Uterus (tissue), 3 donors: ENCODE measurements at regions not wholly inside any gene's neighbourhood (a gene's known extent, or its start where the extent isn't known, plus 50 kb on each side); places are given as distances from the start of the nearest gene placed in this dataset.

Source experiments
- DNase-seq, 2 donors: peaks; one replicate each; pipeline ENCODE4 v3.0.0-alpha.2; 2019 to 2020
- H3K27ac ChIP-seq, 2 donors: fragments of 200-600 bp; sonication (generic); 1 replicate in 1 of 2; 2 replicates in 1 of 2; pipeline ENCODE4 v1.5.1; 2016 to 2018
- H3K27me3 ChIP-seq, 2 donors: fragments of 200-600 bp; sonication (generic); one replicate each; pipeline ENCODE4 v1.5.1; 2018 to 2019; ENCODE audit warnings: control low read depth in 1 of 2
- H3K36me3 ChIP-seq, 2 donors: fragments of 200-600 bp; sonication (generic); one replicate each; pipeline ENCODE4 v1.5.1; 2019; ENCODE audit warnings: control low read depth in 1 of 2
- H3K4me1 ChIP-seq, 2 donors: fragments of 200-600 bp; sonication (generic); one replicate each; pipeline ENCODE4 v1.5.1; 2018 to 2019; ENCODE audit warnings: control low read depth in 1 of 2
- H3K4me3 ChIP-seq, 2 donors: fragments of 200-600 bp; sonication (generic); 1 replicate in 1 of 2; 2 replicates in 1 of 2; pipeline ENCODE4 v1.5.1; 2018 to 2019; ENCODE audit warnings: mild to moderate bottlenecking in 1 of 2
- H3K9me3 ChIP-seq, 2 donors: fragments of 200-600 bp; sonication (generic); one replicate each; pipeline ENCODE4 v1.5.1; 2019; ENCODE audit warnings: control low read depth in 1 of 2
- CTCF ChIP-seq, 4 experiments: fragments of 200-600 bp in 2 of 4; fragments of 450-650 bp in 2 of 4; sonication (generic) in 2 of 4; IDR thresholded peaks; one replicate each; pipeline ENCODE4 v1.5.1; 2016 to 2019; ENCODE audit warnings: antibody characterized with exemption in 4 of 4, mild to moderate bottlenecking in 2 of 4, moderate library complexity in 1 of 4
- POLR2A ChIP-seq, 2 donors: fragments of 450-650 bp; IDR thresholded peaks; one replicate each; pipeline ENCODE4 v1.6.1; 2016; ENCODE audit warnings: antibody characterized with exemption in 2 of 2, mild to moderate bottlenecking in 1 of 2, moderate library complexity in 1 of 2
- intact Hi-C: fragments of 100-400 bp; cut with DNase I; formaldehyde crosslinking; loops from one replicate; pipeline ENCODE4 v1.15.1; 2023; ENCODE audit warnings: low total_unique reads
- donor health status: DM: yes; HTN: yes; CAD: no.

DNA sequence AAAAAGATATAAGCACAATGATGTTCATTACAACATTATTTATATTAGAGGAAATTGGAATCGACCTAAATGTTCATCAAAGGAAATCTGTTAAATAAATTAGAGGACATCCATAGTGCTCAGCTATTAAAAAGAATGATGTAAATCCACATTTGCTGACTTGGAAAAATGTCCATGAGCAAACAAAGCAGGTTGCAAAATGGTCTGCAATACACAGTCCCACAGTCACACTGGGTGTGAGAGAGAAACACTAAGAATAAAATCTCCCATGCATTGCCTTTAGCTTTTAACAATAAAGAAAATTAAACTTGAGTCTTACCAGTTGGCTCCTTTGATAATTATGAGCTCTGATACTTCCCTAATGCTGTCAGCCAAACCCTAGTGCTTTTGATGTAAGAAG lies 811.1 kb upstream of the SALL3 start:
- Histone ChIP-seq H3K27ac (no peak overlapping the region), H3K4me1 (no peaks in the 10 kb centered on the region), H3K36me3 (no peaks in the 10 kb centered on the region), H3K9me3 (no peaks in the 10 kb centered on the region), H3K27me3 (peaks cover 0 to 3% of the 10 kb centered on the region in 2 donors), H3K4me3 (no peak overlapping the region)
- no peak for DNase-seq
- TF ChIP-seq CTCF (IDR thresholded peaks at IDR 0.05) (no peak), POLR2A (IDR thresholded peaks at IDR 0.05) (no peak)
- intact Hi-C loops, result no loop called here

DNA sequence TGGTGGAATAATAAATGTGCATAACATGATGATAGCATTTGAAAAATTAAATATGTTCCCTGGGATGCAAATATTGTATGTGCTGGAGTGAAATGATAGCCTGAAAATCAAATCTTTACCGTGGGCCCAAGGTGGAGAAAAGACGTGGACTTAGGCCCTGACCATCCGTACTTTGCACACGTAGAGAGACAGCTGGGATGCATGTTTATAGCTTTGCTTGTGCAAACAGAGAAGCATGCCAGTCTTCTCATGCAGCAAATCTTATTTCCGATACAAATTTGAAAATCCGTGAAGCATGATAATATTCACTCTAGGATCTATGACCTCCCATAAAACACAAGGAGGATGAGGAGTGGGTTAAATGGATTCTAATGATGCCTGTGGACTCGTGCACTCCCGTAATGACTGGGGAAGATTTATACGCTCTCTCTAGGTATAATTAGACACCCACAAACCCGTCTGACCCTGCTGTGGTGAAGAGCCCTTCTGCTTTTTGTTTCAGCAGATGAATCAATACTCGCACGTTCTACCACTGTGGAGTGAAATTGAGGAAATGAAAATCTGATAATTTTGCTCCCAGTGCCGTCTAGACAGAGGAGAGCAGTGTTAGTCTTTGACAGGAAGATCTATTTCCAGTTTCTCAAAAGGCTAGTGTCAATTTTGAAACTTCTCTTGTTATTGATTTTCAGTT lies 810.3 kb upstream of the SALL3 start:
- no peak for DNase-seq
- intact Hi-C loops, result no loop called here
- TF ChIP-seq POLR2A (IDR thresholded peaks at IDR 0.05) (no peak), CTCF (IDR thresholded peaks at IDR 0.05) (no peak)
- Histone ChIP-seq H3K36me3 (no peaks in the 10 kb centered on the region), H3K27ac (no peak overlapping the region), H3K4me3 (no peak overlapping the region), H3K4me1 (no peaks in the 10 kb centered on the region), H3K9me3 (no peaks in the 10 kb centered on the region), H3K27me3 (no peaks in the 10 kb centered on the region)

DNA sequence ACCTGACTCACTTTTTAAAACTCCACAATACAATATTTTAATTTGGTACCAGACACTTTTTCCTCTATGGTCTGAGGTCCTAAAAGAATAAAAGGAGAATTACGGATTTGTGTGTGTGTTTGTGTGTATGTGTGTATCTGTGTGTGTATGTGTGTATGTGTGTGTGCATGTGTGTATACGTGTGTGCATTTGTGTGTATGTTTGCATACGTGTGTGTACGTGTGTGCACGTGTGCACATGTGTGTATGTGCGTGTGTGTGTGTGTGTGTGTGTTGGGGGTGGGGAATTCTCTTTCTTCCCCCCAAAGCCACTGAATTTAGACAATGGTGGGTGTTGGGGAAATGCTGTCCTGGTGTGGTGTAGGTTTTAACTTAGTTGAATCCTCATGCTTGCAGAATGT lies 807.7 kb upstream of the SALL3 start:
- H3K36me3 ChIP-seq, result no peaks in the 10 kb centered on the region
- DNase-seq, result no peak
- intact Hi-C loops, result no loop called here
- no peak for TF ChIP-seq CTCF (IDR thresholded peaks at IDR 0.05)
- no peak for TF ChIP-seq POLR2A (IDR thresholded peaks at IDR 0.05)
- H3K27me3 ChIP-seq, result no peaks in the 10 kb centered on the region
- H3K27ac ChIP-seq, result no peak overlapping the region
- H3K9me3 ChIP-seq, result no peaks in the 10 kb centered on the region
- no peaks in the 10 kb centered on the region for H3K4me1 ChIP-seq
- H3K4me3 ChIP-seq, result no peak overlapping the region

DNA sequence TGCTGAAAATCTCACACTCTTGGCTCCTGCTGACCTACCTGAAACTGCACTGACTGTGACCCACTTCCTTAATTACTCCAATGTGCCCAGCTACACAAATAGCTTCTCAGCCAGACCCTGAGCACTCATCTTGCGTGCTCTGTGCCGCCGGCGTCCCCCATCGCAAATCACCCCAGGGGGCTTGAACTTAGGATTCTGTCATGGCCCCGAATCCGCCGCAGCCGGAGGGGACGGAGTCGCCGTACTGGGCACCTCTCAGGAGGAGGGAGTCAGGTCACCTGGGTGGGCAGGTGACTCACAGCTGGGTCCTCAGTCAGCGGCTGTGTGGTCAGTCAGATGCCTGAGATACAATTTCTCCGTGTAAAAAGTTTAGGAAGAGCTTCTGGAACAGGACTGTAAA lies 804.9 kb upstream of the SALL3 start:
- no peak overlapping the region for H3K4me3 ChIP-seq
- TF ChIP-seq CTCF (IDR thresholded peaks at IDR 0.05), result no peak
- TF ChIP-seq POLR2A (IDR thresholded peaks at IDR 0.05), result no peak
- intact Hi-C loops, result no loop called here
- H3K9me3 ChIP-seq, result no peaks in the 10 kb centered on the region
- H3K27ac ChIP-seq, result no peak overlapping the region
- no peaks in the 10 kb centered on the region for H3K27me3 ChIP-seq
- H3K36me3 ChIP-seq, result no peaks in the 10 kb centered on the region
- no peak for DNase-seq
- no peaks in the 10 kb centered on the region for H3K4me1 ChIP-seq

GRCh38 chr18:78178812-78179211 lies 800.8 kb upstream of the SALL3 start:
- H3K36me3 ChIP-seq, result no peaks in the 10 kb centered on the region
- no peaks in the 10 kb centered on the region for H3K4me1 ChIP-seq
- H3K9me3 ChIP-seq, result no peaks in the 10 kb centered on the region
- H3K4me3 ChIP-seq, result no peak overlapping the region
- TF ChIP-seq CTCF (IDR thresholded peaks at IDR 0.05), result no peak
- no peak for TF ChIP-seq POLR2A (IDR thresholded peaks at IDR 0.05)
- intact Hi-C loops, result no loop called here
- DNase-seq, result no peak
- H3K27me3 ChIP-seq, result no peaks in the 10 kb centered on the region
- H3K27ac ChIP-seq, result no peak overlapping the region
